ENCODE measurements at regions not wholly inside any gene's neighbourhood (a gene's known extent, or its start where the extent isn't known, plus 50 kb on each side); places are given as distances from the start of the nearest gene placed in this dataset.
"Not testable (repeated sequence)": the region's sequence is repeated elsewhere in the genome, so short reads cannot be mapped to it uniquely, and the experiment has no call there.

DNA sequence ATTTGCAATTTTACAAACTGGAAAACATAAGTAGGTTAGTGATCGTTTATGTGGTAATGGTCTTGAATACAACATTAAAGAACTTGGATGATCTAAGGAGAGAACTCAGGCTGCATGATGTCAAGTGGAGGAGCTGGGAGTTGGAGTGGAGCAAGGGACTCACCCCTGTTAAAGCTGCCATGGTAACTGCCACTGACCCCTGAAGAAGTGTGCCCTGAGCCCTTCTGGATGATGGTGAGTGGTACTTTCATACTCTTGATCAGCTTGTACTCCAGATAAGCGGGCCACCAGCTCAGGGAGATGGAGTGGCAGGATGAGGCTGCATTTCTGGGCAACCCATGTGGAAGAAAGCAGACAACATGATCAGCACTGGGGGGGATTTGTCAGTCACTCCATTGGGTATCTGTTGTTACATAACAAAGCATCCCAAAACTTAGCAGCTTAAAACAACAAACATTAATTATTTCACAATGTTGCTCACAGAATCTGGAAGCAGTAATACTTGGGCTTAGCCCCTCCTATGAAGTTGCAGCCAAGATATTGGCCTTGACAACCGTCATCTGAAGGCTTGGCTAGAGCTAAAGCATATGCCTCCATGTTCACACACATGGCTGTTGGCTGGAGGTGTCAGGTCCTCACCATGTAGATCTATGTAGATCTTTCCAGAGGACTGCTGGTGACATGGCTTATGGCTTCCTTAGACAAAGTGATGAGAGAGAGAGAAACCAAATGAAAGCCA lies 213.8 kb downstream of the DUSP10 start:
- Histone ChIP-seq H3K9ac (ENCODE audit: low read length) (no peak overlapping the region), H3K9me3 (ENCODE audit: low read length) (no peaks in the 10 kb centered on the region), H3K27ac (ENCODE audit: low read length) (no peak overlapping the region), H3K36me3 (ENCODE audit: insufficient read depth, low read length) (no peaks in the 10 kb centered on the region), H4K20me1 (ENCODE audit: insufficient read depth) (no peaks in the 10 kb centered on the region), H3K79me2 (replicated peaks; ENCODE audit: insufficient read depth, low read length) (no peaks in the 10 kb centered on the region), H3K4me3 (ENCODE audit: low read length) (no peak overlapping the region), H3K27me3 (ENCODE audit: insufficient read depth, low read depth, low read length) (no peaks in the 10 kb centered on the region), H3K9me2 (ENCODE audit: insufficient read depth, low read length) (no peaks in the 10 kb centered on the region), H2AFZ (ENCODE audit: low read depth, low read length) (no peak overlapping the region), H3F3A (ENCODE audit: insufficient read depth, low read length, poor library complexity, severe bottlenecking) (no peaks in the 10 kb centered on the region), H3K4me2 (ENCODE audit: low read length) (no peak overlapping the region)
- no peak for TF ChIP-seq POLR2AphosphoS5 (IDR thresholded peaks at IDR 0.05)

DNA sequence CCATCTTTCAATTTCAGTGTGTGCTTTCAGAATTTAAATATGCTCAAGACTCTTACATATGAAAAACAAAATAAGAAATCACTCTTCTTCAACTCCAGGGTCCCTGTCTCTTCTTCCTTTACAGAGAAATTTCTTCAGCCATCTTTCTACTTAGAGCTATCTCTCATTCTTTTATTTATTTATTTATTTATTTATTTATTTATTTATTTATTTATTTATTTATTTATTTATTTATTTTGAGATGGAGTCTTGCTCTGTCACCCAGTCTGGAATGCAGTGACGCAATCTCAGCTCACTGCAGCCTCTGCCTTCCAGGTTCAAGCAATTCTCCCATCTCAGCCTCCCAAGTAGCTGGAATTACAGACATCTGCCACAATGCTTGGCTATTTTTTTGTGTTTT lies 211.7 kb downstream of the DUSP10 start:
- H3K9ac ChIP-seq (ENCODE audit: low read length); H2AFZ ChIP-seq (ENCODE audit: low read depth, low read length): not testable (repeated sequence)

DNA sequence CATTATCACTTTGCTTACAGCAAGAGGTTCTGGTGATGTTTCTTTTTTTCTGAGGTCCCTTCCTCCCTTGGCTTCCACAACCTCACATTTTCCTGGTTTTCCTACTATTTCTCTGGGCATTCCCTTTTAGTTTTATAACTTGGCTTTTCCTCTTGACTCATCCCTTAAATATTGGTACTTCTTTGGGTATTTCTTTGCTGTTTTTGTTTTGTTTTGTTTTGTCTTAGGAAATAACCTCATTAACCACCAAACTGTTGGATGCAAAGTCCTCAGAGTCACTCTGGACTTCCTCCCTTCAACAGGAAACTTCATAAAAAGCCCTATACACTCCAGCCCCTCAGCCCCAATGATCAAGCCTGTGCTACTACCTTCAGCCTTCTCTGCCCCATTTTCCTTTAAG lies 211.1 kb downstream of the DUSP10 start:
- H3K79me2 ChIP-seq (replicated peaks; ENCODE audit: insufficient read depth, low read length) = no peaks in the 10 kb centered on the region
- H3K9ac ChIP-seq (ENCODE audit: low read length) = no peak overlapping the region
- H3K4me2 ChIP-seq (ENCODE audit: low read length) = no peak overlapping the region
- TF ChIP-seq, protein P1, sequence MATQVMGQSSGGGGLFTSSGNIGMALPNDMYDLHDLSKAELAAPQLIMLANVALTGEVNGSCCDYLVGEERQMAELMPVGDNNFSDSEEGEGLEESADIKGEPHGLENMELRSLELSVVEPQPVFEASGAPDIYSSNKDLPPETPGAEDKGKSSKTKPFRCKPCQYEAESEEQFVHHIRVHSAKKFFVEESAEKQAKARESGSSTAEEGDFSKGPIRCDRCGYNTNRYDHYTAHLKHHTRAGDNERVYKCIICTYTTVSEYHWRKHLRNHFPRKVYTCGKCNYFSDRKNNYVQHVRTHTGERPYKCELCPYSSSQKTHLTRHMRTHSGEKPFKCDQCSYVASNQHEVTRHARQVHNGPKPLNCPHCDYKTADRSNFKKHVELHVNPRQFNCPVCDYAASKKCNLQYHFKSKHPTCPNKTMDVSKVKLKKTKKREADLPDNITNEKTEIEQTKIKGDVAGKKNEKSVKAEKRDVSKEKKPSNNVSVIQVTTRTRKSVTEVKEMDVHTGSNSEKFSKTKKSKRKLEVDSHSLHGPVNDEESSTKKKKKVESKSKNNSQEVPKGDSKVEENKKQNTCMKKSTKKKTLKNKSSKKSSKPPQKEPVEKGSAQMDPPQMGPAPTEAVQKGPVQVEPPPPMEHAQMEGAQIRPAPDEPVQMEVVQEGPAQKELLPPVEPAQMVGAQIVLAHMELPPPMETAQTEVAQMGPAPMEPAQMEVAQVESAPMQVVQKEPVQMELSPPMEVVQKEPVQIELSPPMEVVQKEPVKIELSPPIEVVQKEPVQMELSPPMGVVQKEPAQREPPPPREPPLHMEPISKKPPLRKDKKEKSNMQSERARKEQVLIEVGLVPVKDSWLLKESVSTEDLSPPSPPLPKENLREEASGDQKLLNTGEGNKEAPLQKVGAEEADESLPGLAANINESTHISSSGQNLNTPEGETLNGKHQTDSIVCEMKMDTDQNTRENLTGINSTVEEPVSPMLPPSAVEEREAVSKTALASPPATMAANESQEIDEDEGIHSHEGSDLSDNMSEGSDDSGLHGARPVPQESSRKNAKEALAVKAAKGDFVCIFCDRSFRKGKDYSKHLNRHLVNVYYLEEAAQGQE (IDR thresholded peaks at IDR 0.05; ENCODE audit: borderline replicate concordance) = no peak
- TF ChIP-seq POLR2AphosphoS5 (IDR thresholded peaks at IDR 0.05) = no peak
- TF ChIP-seq CTCF (IDR thresholded peaks at IDR 0.05; ENCODE audit: poor library complexity, severe bottlenecking) = no peak
- no peak for TF ChIP-seq MXI1 (conservative IDR thresholded peaks at IDR 0.05; ENCODE audit: poor library complexity, severe bottlenecking)
- TF ChIP-seq RAD21 (conservative IDR thresholded peaks at IDR 0.05) = no peak
- TF ChIP-seq SMC3 (conservative IDR thresholded peaks at IDR 0.05; ENCODE audit: poor library complexity) = no peak
- TF ChIP-seq TAF1 (IDR thresholded peaks at IDR 0.05; ENCODE audit: low read depth) = no peak
- TF ChIP-seq EP300 (conservative IDR thresholded peaks at IDR 0.05; ENCODE audit: poor library complexity, severe bottlenecking) = no peak
- no peaks in the 10 kb centered on the region for H3K27me3 ChIP-seq (ENCODE audit: insufficient read depth, low read depth, low read length)
- H3K9me3 ChIP-seq (ENCODE audit: low read length) = no peaks in the 10 kb centered on the region
- no peak overlapping the region for H2AFZ ChIP-seq (ENCODE audit: low read depth, low read length)
- no peak overlapping the region for H3K27ac ChIP-seq (ENCODE audit: low read length)
- H4K20me1 ChIP-seq (ENCODE audit: insufficient read depth) = no peaks in the 10 kb centered on the region
- H3F3A ChIP-seq (ENCODE audit: insufficient read depth, low read length, poor library complexity, severe bottlenecking) = no peaks in the 10 kb centered on the region
- no peaks in the 10 kb centered on the region for H3K36me3 ChIP-seq (ENCODE audit: insufficient read depth, low read length)
- no peaks in the 10 kb centered on the region for H3K9me2 ChIP-seq (ENCODE audit: insufficient read depth, low read length)
- H3K4me3 ChIP-seq (ENCODE audit: low read length) = no peak overlapping the region

More for the DNA sequence above, 211.7 kb downstream of the DUSP10 start:
- not testable (repeated sequence) for H3K9me2 ChIP-seq (ENCODE audit: insufficient read depth, low read length); H3F3A ChIP-seq (ENCODE audit: insufficient read depth, low read length, poor library complexity, severe bottlenecking); H4K20me1 ChIP-seq (ENCODE audit: insufficient read depth); H3K4me3 ChIP-seq (ENCODE audit: low read length); H3K27me3 ChIP-seq (ENCODE audit: insufficient read depth, low read depth, low read length); H3K36me3 ChIP-seq (ENCODE audit: insufficient read depth, low read length); H3K27ac ChIP-seq (ENCODE audit: low read length); H3K4me2 ChIP-seq (ENCODE audit: low read length); H3K9me3 ChIP-seq (ENCODE audit: low read length); H3K79me2 ChIP-seq (replicated peaks; ENCODE audit: insufficient read depth, low read length)
